ENCODE measurements at regions not wholly inside any gene's neighbourhood (a gene's known extent, or its start where the extent isn't known, plus 50 kb on each side); places are given as distances from the start of the nearest gene placed in this dataset.

GRCh38 chr7:142314281-142314680, 56.4 kb upstream of the PRSS58 start:
- no peak for DNase-seq

GRCh38 chr7:142313528-142313927, 55.7 kb upstream of the PRSS58 start:
- no peak for DNase-seq

GRCh38 chr7:142311876-142312275, 54.0 kb upstream of the PRSS58 start:
- no peak for DNase-seq

GRCh38 chr7:142308918-142309317, 51.1 kb upstream of the PRSS58 start:
- no peak for DNase-seq

- no peak for DNase-seq
Measured at GRCh38 chr7:142308326-142308725, 50.5 kb upstream of the PRSS58 start.

All from activated CD4-positive, alpha-beta T cell treated with anti-CD3 and anti-CD28 coated beads, Interleukin-2, Interleukin-6, amounts not matched to agents 100 ng/mL and 50 ng/mL, durations not matched to agents 16 hours and 8 hours (primary cell).